GM21367 (cell line): ENCODE measurements at regions not wholly inside any gene's neighbourhood (a gene's known extent, or its start where the extent isn't known, plus 50 kb on each side); places are given as distances from the start of the nearest gene placed in this dataset.
"Not testable (repeated sequence)": the region's sequence is repeated elsewhere in the genome, so short reads cannot be mapped to it uniquely, and the experiment has no call there.

Experiments used
- ATAC-seq: cut with Tn5 transposase; IDR thresholded peaks from one replicate; pipeline ENCODE4 v1.9.1; 2021; ENCODE audit not compliant: unreplicated experiment

DNA sequence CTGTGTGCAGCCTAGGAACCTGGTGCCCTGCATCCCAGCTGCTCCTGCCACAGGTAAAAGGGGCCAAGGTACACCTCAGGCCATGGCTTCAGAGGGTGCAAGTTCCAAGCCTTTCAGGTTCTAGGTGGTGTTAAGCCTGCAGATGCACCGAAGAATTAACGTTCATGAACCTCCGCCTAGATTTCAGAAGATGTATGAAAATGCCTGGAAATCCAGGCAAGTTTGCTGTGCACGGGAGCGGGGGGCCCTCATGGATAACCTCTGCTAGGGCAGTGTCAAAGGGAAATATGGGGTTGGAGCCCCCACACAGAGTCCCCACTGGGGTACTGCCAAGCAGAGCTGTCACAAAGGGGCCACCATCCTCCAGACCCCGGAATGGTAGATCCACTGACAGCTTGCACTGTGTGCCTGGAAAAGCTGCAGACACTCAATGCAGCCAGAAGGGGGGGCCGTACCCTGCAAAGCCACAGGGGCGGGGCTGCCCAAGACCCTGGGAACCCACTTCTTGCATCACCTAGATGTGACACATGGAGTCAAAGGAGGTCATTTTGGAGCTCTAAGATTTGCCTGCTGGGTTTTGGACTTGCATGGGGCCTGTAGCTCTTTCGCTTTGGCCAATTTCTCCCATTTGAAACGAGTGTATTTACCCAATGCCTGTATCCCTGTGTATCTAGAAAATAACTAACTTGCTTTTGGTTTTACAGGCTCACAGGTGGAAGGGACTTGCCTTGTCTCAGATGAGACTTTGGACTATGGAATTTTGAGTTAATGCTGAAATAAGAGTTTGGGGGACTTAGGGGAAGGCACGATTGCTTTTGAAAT lies 145.2 kb upstream of the C1QTNF3 start:
- ATAC-seq, result not testable (repeated sequence)

DNA sequence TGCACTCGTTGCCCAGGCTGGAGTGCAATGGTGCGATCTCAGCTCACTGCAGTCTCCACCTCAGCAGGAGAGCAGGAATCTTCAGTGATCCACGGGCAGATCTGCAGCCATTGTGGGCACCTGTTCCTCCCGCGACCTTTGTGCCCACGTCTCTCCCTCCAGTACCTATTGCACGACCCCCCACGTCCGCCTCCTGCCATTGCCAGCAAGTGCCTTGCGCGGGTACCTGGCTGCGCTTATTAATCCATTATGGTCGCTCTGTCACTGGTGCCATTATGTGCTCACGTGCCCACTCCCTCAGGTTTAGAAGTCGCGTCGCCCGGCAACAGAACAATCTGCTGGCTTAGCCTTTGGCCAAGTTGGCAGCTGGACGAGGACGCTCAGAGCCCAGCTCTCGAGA lies 146.2 kb upstream of the C1QTNF3 start:
- not testable (repeated sequence) for ATAC-seq

DNA sequence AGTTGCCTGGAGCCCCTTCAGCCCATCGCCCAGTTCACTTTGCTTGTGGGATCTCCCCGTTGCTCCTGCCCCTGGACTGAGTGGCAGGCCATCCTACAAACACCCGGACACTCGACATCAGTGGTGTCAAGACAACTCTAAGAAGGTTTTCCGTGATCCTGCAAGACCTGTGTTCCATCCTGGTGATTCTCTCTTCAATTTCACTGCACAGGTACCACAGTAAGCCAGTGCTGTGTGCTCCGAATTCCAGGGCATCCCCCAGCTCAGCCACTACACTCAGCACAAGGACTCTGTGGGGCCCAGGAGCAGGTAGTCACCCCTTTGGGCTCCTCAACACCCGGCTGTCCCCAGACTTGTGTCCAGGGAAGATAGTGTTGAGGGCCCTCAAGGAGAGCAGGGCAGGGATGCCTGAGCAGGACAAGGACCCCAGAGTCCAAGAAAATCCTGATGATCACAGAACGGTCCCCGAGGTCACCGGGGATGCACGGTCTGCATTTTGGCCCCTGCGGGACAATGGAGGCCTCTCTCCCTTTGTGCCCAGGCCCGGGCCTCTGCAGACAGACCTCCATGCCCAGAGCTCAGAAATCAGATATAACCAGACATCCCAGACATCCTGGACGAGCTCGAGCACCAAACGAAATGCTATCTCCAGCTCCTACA lies 146.9 kb upstream of the C1QTNF3 start:
- not testable (repeated sequence) for ATAC-seq

DNA sequence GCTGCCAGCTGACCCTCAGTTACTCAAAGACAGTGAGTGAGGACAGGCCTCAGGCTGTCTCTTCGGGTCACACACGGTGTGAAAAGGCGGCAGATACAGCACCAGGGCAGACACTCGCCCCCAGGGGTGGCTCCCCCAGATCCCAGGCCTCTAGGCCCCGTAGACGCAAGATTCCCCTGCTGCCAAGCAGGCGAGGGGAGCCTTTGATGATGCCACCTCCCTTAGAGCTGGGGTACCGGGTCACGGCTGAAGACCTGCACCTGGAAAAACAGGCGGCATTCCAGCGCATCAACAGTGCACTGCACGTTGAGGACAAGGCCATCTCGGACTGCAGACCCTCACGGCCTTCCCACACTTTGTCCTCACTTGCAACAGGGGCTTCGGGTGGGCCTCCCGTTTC lies 147.5 kb upstream of the C1QTNF3 start:
- ATAC-seq, result not testable (repeated sequence)

DNA sequence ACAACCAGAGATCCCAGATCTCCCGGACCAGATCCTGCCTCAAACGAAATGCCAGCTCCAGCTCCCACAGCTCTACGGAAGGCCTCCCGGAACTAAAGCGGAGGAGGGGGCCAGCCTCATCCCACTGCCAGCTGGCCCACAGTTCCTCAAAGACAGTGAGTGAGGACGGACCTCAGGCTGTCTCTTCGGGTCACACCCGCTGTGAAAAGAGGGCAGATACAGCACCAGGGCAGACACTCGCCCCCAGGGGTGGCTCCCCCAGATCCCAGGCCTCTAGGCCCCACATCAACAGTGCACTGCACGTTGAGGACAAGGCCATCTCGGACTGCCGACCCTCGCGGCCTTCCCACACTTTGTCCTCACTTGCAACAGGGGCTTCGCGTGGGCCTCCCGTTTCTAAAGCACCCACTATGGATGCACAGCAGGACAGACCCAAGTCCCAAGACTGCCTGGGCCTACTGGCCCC lies 148.3 kb upstream of the C1QTNF3 start:
- ATAC-seq, result not testable (repeated sequence)

DNA sequence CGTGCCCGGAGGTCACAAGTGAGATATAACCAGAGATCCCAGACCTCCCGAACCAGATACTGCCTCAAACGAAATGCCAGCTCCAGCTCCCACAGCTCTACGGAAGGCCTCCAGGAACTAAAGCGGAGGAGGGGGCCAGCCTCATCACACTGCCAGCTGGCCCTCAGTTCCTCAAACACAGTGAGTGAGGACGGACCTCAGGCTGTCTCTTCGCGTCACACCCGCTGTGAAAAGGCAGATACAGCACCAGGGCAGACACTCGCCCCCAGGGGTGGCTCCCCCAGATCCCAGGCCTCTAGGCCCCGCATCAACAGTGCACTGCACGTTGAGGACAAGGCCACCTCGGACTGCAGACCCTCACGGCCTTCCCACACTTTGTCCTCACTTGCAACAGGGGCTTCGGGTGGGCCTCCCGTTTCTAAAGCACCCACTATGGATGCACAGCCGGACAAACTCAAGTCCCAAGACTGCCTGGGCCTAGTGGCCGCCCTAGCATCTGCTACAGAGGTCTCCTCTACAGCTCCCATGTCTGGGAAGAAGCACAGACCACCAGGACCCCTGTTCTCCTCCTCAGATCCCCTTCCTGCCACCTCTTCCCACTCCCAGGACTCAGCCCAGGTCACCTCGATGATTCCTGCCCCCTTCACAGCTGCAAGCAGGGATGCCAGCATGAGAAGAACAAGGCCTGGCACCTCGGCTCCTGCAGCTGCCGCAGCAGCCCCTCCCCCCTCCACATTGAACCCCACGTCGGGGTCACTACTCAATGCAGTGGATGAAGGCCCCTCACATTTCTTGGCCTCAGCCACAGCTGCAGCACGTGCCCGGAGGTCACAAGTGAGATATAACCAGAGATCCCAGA lies 149.3 kb upstream of the C1QTNF3 start:
- ATAC-seq, result not testable (repeated sequence)

DNA sequence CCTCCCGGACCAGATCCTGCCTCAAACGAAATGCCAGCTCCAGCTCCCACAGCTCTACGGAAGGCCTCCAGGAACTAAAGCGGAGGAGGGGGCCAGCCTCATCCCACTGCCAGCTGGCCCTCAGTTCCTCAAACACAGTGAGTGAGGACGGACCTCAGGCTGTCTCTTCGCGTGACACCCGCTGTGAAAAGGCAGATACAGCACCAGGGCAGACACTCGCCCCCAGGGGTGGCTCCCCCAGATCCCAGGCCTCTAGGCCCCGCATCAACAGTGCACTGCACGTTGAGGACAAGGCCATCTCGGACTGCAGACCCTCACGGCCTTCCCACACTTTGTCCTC lies 149.9 kb upstream of the C1QTNF3 start:
- ATAC-seq, result not testable (repeated sequence)

DNA sequence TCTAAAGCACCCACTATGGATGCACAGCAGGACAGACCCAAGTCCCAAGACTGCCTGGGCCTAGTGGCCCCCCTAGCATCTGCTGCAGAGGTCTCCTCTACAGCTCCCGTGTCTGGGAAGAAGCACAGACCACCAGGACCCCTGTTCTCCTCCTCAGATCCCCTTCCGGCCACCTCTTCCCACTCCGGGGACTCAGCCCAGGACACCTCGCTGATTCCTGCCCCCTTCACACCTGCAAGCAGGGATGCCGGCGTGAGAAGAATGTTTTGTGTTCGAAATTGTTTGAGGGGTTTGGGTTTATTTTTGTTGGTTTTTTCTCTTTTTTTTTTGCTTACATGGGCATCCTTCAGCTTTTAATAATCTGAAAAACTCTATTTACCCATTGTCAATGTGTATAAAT lies 150.3 kb upstream of the C1QTNF3 start:
- ATAC-seq, result not testable (repeated sequence)

DNA sequence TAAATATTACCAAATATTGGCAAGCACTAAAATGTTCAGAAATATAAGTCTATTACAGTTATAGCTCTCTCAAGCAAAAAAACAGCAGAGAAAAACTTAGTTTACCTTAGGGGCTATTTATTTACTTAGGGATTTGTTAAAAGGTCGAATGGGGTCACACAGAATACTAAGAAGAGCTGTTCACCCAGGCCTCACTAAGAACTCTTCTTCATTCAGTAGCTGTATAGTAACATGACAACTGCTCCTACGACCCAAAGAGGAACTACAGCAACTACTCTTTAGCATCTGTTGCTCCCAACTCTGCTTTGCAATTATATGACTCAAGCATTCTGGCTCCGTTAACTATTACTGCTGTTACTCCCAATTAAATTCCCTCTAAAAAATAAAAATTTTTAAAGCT lies 150.8 kb upstream of the C1QTNF3 start:
- ATAC-seq, result not testable (repeated sequence)

DNA sequence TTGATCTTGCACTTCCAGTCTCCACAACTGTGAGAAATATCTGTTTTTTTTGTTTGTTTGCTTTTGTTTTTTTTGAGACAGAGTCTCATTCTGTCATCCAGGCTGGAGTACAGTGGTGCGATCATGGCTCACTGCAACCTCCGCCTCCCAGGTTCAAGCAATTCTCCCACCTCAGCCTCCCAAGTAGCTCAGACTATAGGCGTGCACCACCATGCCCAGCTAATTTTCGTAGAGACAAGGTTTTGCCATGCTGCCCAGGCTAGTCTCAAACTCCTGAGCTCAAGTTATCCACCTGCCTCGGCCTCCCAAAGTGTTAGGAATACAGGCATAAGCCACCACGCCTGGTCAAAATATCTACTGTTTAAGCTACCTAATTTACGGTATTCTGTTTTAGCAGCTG lies 153.1 kb upstream of the C1QTNF3 start:
- not testable (repeated sequence) for ATAC-seq

DNA sequence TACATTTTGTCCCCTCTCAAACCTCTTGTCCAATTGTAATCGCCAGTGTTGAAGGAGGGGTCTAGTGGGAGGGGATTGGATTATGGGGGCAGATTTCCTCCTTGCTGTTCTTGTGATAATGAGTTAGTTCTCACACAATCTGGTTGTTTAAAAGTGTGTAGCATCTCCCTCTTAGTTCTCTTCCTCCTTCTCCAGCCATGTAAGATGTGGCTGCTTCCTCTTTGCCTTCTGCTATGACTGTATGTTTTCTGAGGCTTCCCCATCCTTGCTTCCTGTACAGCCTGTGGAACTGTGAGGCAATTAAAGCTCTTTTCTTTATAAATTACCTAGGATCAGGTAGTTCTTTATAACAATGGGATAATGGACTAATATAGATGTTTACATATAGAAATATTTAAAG lies 162.3 kb upstream of the C1QTNF3 start:
- ATAC-seq, result not testable (repeated sequence)

DNA sequence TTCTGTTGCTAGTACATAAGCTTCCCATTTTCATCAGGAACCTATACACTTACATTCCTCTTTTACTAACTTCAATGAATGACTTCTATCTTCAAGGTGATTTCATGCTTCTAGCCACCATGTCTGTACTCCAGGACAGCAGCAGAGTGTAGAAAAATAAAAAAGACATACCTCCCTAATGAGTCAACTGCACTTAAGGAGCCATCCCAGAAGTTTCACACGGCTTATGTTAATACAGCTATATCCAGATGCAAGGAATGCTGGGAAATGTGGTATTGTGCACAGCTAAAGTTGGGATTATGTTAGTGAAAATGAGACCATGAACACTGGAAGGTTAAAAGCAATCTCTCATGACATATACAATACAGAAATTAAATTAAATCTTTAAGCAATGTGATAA lies 174.4 kb upstream of the C1QTNF3 start:
- not testable (repeated sequence) for ATAC-seq

DNA sequence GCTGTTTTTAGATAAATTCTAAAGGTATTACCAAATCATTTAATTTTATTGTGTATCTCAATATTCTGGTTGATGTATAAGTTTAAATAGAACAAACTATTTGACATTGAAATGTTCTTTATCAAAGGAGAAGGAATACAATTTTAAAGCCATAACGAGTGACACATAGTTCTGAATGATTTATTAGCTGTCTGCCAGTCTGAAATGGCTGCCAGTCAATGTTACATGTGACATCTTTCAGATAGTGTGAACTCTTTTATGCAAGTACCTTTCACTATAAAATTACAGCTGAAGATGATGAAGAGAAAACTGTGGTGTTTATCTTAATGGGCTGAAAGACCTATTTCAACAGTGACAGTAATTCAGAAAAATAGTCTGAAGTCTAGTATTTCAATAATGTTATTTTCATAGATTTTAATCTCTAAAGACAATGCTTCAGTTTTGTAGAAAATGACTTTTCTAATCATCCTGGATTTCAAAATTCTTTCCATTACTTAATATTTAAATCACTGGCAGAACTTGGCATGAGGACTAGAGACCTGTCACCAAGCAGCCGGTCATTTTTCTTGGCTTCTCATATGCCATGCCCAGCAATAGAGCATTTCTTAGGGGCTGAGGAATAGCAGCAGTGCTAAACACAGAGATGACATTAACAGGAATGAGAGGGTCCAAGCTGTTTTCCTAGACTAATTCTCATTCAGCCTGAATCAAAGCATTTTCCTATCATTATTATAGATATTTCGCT lies 178.5 kb upstream of the C1QTNF3 start:
- ATAC-seq, result not testable (repeated sequence)

DNA sequence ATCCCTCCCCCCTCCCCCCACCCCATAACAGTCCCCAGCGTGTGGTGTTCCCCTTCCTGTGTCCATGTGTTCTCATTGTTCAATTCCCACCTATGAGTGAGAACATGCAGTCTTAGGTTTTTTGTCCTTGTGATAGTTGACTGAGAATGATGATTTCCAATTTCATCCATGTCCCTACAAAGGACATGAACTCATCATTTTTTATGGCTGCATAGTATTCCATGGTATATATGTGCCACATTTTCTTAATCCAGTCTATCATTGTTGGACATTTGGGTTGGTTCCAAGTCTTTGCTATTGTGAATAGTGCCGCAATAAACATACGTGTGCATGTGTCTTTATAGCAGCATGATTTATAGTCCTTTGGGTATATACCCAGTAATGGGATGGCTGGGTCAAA lies 180.1 kb upstream of the C1QTNF3 start:
- ATAC-seq, result not testable (repeated sequence)

DNA sequence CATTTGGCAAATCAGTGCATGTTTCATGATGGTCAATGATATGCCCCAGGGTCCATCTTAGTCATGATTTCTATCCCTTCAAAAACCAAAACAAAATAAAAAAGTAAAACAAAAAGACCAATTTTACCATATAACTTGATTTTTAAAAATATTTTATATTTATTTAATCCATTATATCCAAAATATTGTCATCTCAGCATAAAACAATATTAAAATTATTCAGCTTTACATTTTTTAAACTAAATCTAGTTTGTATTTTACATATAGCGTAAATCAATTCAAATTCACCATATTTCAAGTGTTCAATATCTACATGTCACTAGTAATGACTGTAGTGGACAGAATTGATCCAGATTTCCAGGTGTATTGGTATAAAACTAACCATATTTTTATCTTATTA lies 187.4 kb upstream of the C1QTNF3 start:
- not testable (repeated sequence) for ATAC-seq

DNA sequence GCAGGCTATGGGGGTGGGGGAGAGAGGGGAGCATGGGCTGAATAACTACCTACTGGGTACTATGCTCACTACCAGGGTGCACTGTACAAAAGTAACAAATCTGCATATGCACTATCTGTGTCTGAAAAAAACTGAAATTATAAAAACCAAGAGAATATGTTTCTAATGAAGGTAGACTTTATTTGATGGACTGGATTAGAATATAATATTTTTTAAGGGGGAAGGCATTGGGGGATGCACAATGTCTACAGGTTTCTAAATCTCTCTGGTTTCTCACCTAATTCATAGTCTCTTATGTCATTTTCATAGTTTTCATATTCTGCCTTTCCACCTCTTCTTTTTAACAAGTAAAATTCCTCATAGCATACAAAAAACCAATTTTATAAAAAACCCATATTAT lies 200.8 kb upstream of the C1QTNF3 start:
- not testable (repeated sequence) for ATAC-seq

DNA sequence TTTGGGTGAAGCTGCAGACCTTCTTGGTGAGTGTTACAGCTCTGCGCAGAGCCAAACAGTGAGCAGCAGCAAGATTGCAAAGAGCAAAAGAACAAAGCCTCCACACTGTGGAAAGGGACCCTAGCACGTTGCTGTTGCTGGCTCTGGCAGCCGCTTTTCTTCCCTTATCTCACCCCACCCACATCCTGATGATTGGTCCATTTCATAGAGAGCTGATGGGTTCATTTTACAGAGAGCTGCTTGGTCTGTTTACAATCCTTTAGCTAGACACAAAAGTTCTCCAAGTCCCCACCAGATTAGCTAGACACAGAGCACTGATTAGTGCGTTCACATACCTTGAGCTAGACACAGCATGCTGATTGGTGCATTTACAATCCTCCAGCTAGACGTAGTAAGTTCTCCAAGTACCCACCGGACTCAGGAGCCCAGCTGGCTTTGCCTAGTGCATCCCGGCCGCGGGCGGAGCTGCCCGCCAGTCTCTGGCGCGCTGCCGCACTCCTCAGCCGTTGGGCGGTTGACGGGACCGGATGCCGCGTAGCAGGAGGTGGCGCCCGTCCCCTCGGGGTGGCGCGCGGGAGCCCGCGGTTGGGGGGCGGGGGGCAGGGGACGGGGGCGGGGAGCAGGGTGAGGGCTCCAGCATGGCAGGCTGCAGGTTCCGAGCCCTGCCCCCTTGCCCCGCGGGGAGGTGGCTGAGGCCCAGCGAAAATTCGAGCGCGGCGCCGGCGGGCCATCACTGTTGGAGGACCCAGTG lies 201.4 kb upstream of the C1QTNF3 start:
- not testable (repeated sequence) for ATAC-seq

DNA sequence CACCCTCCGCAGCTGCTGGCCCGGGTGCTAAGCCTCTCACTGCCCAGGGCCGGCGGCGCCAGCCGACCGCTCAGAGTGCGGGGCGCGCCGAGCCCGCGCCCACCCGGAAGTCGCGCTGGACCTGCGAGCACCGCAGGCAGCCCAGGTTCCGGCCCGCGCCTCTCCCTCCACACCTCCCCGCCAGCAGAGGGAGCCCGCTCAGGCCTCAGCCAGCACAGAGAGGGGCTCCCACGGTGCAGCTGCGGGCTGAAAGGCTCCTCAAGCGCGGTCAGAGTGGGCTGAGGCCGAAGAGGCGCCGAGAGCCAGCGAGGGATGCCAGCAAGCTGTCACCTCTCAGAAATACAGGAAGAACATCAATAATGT lies 202.0 kb upstream of the C1QTNF3 start:
- not testable (repeated sequence) for ATAC-seq

DNA sequence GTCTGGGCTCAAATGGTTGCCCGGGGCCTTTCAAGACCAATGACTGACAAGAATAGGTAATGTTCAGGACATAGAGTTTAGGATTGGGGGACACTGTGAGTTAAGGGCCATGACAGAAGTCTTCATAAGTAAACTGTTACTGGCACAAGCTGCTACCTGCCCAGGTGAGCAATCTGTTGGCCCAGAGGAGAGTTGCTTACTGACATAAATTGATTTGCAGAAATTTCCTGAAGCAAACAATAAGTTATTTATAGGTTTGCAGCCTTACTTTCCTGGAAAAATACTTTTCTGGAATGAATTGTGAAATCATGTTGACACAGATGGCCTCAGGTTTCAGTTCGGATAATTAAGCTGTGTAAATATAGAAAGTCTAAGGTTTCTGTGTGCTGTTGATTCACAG lies 202.8 kb upstream of the C1QTNF3 start:
- ATAC-seq, result not testable (repeated sequence)

DNA sequence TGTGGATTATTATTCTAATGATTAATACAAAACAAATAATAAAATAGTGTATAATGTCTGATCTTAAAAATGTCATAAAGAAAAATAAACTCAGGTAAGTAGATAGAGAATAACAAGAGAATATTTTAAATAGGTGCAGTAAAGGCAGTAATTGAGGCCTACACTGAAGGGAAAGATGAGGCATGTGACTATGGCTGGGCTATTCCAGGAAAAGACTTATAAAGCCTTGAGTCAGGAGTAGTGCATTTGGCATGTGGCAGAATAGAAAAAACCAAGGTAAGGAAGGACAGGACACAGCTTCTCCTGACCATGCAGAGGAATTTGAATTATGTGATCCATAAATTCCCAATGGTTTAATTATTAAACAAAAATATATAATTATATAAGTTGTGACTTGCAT lies 215.6 kb upstream of the C1QTNF3 start:
- ATAC-seq, result not testable (repeated sequence)
